AG09309 (cell line): ENCODE measurements at regions not wholly inside any gene's neighbourhood (a gene's known extent, or its start where the extent isn't known, plus 50 kb on each side); places are given as distances from the start of the nearest gene placed in this dataset.
"Not testable (repeated sequence)": the region's sequence is repeated elsewhere in the genome, so short reads cannot be mapped to it uniquely, and the experiment has no call there.

Source experiments
- DNase-seq: peaks from one replicate; pipeline ENCODE4 v3.0.0-alpha.2; 2010; ENCODE audit warnings: low read depth
- H3K4me3 ChIP-seq: 2 replicates; pipeline ENCODE4 v1.5.1; 2011; ENCODE audit warnings: mild to moderate bottlenecking, low read depth, low read length, moderate library complexity; ENCODE audit not compliant: control insufficient read depth
- TF ChIP-seq, protein P1 (sequence below): IDR thresholded peaks from 2 replicates; pipeline ENCODE4 v1.5.1; 2011; ENCODE audit warnings: mild to moderate bottlenecking, low read depth, low read length, inconsistent platforms; ENCODE audit not compliant: insufficient read depth, control insufficient read depth; ENCODE audit errors: missing control alignments

DNA sequence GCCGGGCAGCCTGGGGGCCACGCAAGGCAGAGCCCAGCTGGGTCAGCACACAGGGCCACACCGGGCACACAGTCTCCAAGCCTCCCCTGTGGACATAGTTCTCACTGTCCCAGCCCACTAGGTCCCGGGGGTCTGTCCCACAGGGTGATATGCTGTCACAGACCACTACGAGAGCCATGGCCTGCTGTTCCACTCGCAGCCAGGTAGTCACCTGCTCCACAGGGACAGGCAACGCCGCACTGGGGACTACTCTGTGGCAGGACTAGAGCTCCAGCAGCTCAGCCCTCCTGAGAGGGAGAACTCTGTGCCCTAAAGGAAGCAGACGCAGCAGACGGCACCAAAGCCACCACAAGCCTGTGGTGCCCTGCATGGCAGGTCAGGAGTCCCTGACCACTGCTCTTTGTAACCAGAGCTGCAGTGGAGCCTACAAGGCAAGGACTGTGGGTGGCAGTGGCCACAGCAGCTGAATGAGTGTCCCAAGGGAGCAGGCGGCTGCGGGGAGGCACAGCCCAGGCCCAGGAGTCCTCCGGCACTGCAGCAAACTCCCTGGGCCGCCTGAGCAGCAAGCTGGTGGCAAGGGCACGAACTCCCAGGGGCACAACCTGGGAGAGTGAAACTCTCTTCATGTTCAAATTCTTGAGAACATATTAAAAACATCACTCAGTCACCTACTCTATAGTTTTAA lies 171.2 kb upstream of the GRK3 start:
- no peak overlapping the region for H3K4me3 ChIP-seq
- DNase-seq, result no peak
- TF ChIP-seq, protein P1, sequence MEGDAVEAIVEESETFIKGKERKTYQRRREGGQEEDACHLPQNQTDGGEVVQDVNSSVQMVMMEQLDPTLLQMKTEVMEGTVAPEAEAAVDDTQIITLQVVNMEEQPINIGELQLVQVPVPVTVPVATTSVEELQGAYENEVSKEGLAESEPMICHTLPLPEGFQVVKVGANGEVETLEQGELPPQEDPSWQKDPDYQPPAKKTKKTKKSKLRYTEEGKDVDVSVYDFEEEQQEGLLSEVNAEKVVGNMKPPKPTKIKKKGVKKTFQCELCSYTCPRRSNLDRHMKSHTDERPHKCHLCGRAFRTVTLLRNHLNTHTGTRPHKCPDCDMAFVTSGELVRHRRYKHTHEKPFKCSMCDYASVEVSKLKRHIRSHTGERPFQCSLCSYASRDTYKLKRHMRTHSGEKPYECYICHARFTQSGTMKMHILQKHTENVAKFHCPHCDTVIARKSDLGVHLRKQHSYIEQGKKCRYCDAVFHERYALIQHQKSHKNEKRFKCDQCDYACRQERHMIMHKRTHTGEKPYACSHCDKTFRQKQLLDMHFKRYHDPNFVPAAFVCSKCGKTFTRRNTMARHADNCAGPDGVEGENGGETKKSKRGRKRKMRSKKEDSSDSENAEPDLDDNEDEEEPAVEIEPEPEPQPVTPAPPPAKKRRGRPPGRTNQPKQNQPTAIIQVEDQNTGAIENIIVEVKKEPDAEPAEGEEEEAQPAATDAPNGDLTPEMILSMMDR, result no peak

DNA sequence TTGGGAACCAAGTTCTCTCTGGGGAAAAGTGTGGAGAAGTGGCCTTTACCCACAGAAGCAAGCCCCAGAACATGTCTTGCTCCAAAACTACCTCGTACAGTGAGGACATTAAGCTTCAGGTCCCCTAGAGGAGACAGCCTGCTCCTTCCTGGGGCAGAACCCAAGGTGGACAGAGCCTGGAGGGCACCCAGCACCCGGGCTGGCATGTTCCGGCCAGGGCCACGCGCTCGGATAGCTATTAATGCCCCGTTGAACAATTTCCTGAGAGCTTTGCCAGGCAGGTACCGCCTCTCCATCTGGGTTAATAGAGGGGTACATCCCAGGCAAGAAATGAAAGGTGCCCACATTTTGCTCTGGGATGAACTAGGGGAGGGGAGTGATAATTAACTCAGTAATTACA lies 169.0 kb upstream of the GRK3 start:
- TF ChIP-seq, protein P1, result no peak
- DNase-seq, result no peak
- no peak overlapping the region for H3K4me3 ChIP-seq

DNA sequence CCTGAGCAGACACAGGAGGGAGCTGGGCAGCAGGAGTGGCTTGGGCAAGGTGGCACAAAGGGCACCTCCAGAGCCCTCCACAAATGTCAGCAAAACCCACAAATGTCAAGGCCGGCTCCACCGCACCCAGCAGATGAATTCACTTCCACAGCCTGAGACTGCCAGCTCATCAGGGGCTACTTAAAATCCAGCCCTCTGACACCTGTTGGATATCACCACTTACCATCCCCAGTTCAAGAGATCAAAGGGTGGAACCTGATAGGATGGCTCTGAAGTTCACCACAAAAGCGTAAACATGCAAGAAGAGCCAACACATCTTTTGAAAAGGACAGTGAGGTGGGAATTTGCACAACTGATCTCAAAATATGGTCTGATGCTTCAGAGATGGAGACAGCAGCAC lies 168.6 kb upstream of the GRK3 start:
- H3K4me3 ChIP-seq, result no peak overlapping the region
- no peak for DNase-seq
- TF ChIP-seq, protein P1, result no peak

DNA sequence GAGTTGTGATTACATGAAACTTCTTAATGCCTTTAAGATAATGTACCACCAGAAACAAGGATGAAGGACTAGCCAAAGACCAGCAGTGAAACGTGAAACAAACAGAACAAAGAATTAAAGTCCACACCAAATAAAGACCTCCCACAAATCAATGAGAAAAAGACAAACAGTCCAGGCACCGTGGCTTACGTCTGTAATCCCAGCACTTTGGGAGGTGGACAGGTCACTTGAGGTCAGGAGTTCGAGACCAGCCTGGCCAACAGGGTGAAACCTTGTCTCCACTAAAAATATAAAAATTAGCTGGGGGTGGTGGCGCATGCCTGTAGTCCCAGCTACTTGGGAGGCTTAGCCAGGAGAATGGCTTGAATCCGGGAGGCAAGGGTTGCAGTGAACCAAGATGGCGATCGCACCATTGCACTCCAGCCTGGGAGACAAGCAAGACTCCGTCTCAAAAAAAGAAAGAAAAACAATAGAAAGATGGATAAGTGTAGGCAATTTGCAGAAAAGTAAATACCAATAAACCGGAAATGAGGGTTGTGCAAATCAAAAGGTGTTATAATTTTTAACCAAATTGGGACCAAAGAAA lies 167.8 kb upstream of the GRK3 start:
- TF ChIP-seq, protein P1, result no peak
- no peak overlapping the region for H3K4me3 ChIP-seq
- no peak for DNase-seq

DNA sequence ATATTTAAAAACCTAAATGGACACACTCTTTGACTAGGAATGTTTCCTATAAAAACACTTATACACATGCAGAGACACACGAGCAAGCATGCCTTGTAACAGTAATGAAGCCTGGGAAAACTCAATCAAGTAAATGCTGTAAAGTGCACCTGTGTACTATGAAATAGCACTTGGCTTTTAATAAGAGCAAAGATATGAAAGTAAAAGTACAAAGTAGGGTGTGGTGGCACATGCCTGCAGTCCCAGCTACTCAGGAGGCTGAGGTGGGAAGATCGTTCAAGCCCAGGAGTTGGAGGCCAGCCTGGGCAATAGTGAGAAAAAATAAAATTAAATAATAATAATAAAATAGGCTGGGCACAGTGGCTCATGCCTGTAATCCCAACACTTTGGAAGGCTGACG lies 166.9 kb upstream of the GRK3 start:
- TF ChIP-seq, protein P1, result no peak
- no peak for DNase-seq

DNA sequence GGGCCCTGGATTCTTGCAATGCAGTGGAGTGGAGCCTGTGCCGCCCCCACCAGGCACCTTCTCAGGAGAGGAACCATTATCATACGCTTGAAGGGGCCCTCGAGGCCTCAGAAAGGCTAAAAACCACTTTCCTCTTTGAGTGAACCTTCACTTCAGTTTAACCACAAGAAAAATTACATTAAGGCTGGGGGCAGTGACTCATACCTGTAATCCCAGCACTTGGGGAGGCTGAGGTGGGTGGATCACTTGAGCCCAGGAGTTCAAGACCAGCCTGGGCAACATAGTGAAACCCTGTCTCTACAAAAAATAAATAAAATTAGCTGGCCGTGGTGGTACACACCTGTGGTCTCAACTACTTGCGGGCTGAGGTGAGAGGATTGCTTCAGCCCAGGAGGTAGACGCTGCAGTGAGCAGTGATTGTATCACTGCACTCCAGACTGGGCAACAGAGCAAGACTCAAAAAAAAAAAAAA lies 165.8 kb upstream of the GRK3 start:
- H3K4me3 ChIP-seq, DNase-seq: not testable (repeated sequence)

More for the DNA sequence above, 166.9 kb upstream of the GRK3 start:
- H3K4me3 ChIP-seq, result no peak overlapping the region

DNA sequence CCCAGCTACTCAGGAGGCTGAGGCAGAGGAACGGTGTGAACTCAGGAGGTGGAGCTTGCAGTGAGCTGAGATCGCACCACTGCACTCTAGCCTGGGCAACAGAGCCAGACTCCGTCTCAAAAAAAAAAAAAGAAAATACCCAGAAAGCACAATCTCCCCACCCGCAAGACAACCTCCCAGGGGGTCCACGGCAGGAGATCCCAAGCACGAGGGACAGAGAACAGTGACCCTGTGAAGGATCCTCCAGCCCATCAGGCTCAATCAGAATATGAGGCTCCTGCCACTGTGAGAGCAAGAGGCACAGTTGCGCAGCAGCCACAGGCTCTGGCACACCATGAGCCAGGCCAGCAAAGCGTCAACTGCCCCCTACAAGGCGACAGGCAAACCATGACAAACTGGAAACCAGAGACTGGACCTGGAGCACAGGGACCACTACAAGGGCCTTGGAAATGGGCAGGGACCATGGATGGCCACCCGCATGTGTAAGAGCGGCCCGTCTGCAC lies 164.8 kb upstream of the GRK3 start:
- no peak for DNase-seq

More for the DNA sequence above, 164.8 kb upstream of the GRK3 start:
- H3K4me3 ChIP-seq, result no peak overlapping the region
- TF ChIP-seq, protein P1, result no peak
